Neural progenitor cell (in vitro differentiated cells): ENCODE measurements at regions not wholly inside any gene's neighbourhood (a gene's known extent, or its start where the extent isn't known, plus 50 kb on each side); places are given as distances from the start of the nearest gene placed in this dataset.

Experiments used
- DNase-seq: peaks from one replicate; pipeline ENCODE4 v3.0.0-alpha.2; 2016; ENCODE audit warnings: low spot score
- H2AFZ ChIP-seq: fragments of 200-600 bp; sonication (generic); replicated peaks from 2 replicates; pipeline ENCODE4 v1.6.1; 2016; ENCODE audit warnings: antibody characterized with exemption
- H3F3A ChIP-seq: fragments of 200-600 bp; sonication (generic); 2 replicates; pipeline ENCODE4 v1.6.1; 2016; ENCODE audit warnings: antibody characterized with exemption, low read depth
- H3K27ac ChIP-seq: fragments of 200-600 bp; sonication (generic); 2 replicates; pipeline ENCODE4 v1.5.1; 2016; ENCODE audit warnings: mild to moderate bottlenecking
- H3K27me3 ChIP-seq: fragments of 200-600 bp; sonication (generic); 2 replicates; pipeline ENCODE4 v1.6.1; 2016; ENCODE audit warnings: mild to moderate bottlenecking, moderate library complexity
- H3K36me3 ChIP-seq: fragments of 200-600 bp; sonication (generic); 2 replicates; pipeline ENCODE4 v1.5.1; 2016
- H3K4me1 ChIP-seq: fragments of 200-600 bp; sonication (generic); 2 replicates; pipeline ENCODE4 v1.6.1; 2016; ENCODE audit warnings: mixed run types
- H3K4me2 ChIP-seq: fragments of 200-600 bp; sonication (generic); 2 replicates; pipeline ENCODE4 v1.6.1; 2016
- H3K4me3 ChIP-seq: fragments of 200-600 bp; sonication (generic); 2 replicates; pipeline ENCODE4 v1.5.1; 2016
- H3K79me2 ChIP-seq: fragments of 200-600 bp; sonication (generic); 2 replicates; pipeline ENCODE4 v1.6.1; 2016; ENCODE audit warnings: low read depth
- H3K9ac ChIP-seq: fragments of 200-600 bp; sonication (generic); 2 replicates; pipeline ENCODE4 v1.6.1; 2016
- H3K9me3 ChIP-seq: fragments of 200-600 bp; sonication (generic); 2 replicates; pipeline ENCODE4 v1.5.1; 2016; ENCODE audit warnings: low read depth
- H4K20me1 ChIP-seq: fragments of 200-600 bp; sonication (generic); 2 replicates; pipeline ENCODE4 v1.6.1; 2016; ENCODE audit warnings: low read depth
- H3K27ac Mint-ChIP-seq: 3 replicates; pipeline ENCODE4 v1.8.0; 2021; ENCODE audit warnings: mixed read lengths
- H3K27me3 Mint-ChIP-seq: 2 replicates; pipeline ENCODE4 v1.8.0; 2022; ENCODE audit warnings: low read depth, mild to moderate bottlenecking, inconsistent platforms, moderate library complexity, mixed read lengths; ENCODE audit not compliant: insufficient read depth
- H3K36me3 Mint-ChIP-seq: 3 replicates; pipeline ENCODE4 v1.8.0; 2021; ENCODE audit warnings: mixed read lengths
- H3K4me1 Mint-ChIP-seq: 3 replicates; pipeline ENCODE4 v1.8.0; 2021; ENCODE audit warnings: mixed read lengths
- H3K4me3 Mint-ChIP-seq: 3 replicates; pipeline ENCODE4 v1.8.0; 2021; ENCODE audit warnings: mild to moderate bottlenecking, moderate library complexity, mixed read lengths
- H3K9me3 Mint-ChIP-seq: 3 replicates; pipeline ENCODE4 v1.8.0; 2020; ENCODE audit warnings: mixed read lengths
- EZH2 ChIP-seq: fragments of 200-600 bp; sonication (generic); IDR thresholded peaks from 2 replicates; pipeline ENCODE4 v1.6.1; 2017; ENCODE audit warnings: antibody characterized with exemption, mild to moderate bottlenecking, moderate library complexity
- EZH2phosphoT487 ChIP-seq: fragments of 200-600 bp; sonication (generic); IDR thresholded peaks from 2 replicates; pipeline ENCODE4 v1.6.1; 2017; ENCODE audit warnings: antibody characterized with exemption
- TF ChIP-seq, protein P1 (sequence below): fragments of 200-600 bp; sonication (generic); IDR thresholded peaks from 2 replicates; pipeline ENCODE4 v1.5.1; 2017; ENCODE audit warnings: antibody characterized with exemption, mild to moderate bottlenecking

DNA sequence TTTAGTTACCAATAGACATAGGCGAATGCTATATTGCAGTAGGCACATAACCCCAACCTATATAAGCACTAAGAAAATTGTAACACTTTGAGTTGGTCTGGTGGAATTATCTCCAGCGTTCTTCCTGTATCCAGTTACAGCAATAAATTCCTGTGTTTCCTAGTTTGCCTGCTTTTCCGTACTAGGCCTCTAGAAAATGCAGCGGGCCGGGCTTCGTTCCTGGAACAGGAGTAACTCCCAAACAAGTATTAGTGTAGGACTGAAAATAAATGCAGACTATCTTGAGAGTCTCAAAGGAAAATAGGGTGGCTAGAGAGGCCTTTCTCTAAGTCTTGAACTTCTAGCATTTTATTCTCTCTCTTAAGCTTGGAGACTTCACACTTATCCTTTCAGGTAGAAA, 159.8 kb downstream of the OR13H1 start:
- no peak for DNase-seq
- Histone ChIP-seq H3F3A (no peaks in the 10 kb centered on the region), H3K36me3 (peaks cover 7% of the 10 kb centered on the region), H3K9me3 (no peaks in the 10 kb centered on the region), H3K9ac (no peak overlapping the region), H4K20me1 (no peaks in the 10 kb centered on the region), H3K27me3 (no peaks in the 10 kb centered on the region), H3K4me1 (no peaks in the 10 kb centered on the region), H3K79me2 (no peaks in the 10 kb centered on the region), H3K4me3 (no peak overlapping the region), H3K4me2 (no peak overlapping the region), H3K27ac (no peak overlapping the region), H2AFZ (no peak overlapping the region)
- Mint-ChIP-seq H3K27me3 (no peaks in the 10 kb centered on the region), H3K4me3 (no peak overlapping the region), H3K4me1 (no peaks in the 10 kb centered on the region), H3K36me3 (peaks cover 57% of the 10 kb centered on the region), H3K27ac (no peak overlapping the region), H3K9me3 (peaks cover 14% of the 10 kb centered on the region)
- TF ChIP-seq, protein P1, sequence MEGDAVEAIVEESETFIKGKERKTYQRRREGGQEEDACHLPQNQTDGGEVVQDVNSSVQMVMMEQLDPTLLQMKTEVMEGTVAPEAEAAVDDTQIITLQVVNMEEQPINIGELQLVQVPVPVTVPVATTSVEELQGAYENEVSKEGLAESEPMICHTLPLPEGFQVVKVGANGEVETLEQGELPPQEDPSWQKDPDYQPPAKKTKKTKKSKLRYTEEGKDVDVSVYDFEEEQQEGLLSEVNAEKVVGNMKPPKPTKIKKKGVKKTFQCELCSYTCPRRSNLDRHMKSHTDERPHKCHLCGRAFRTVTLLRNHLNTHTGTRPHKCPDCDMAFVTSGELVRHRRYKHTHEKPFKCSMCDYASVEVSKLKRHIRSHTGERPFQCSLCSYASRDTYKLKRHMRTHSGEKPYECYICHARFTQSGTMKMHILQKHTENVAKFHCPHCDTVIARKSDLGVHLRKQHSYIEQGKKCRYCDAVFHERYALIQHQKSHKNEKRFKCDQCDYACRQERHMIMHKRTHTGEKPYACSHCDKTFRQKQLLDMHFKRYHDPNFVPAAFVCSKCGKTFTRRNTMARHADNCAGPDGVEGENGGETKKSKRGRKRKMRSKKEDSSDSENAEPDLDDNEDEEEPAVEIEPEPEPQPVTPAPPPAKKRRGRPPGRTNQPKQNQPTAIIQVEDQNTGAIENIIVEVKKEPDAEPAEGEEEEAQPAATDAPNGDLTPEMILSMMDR, result no peak
- TF ChIP-seq EZH2 (no peak), EZH2phosphoT487 (no peak)

DNA sequence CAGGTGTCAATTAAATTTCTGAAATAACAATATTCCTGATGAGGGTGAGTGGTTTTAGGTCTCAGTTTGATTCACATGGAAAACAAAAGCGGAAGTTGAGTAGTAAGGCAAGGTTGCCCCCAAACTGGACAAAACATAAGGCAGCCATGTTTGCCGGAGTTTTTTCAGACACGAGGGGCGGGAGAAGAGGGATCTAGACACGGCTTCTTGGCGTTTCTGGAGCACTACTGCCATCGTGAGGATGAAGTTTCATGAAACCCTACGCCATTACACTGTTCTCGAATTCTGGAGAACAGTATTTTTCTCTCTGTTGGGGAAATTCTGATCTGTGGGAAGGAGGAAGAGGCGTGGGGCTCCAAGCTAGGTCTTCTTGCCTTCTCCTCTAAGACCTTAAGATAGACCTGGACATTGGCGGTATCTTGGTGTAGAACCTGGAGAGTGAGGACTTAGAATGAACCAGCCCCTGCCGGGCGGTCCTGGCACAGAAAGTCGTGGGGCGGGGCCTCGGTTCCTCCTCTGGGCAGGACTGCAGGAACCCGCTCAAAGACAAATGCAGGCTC, 160.3 kb downstream of the OR13H1 start:
- peaks cover 58% of the 10 kb centered on the region for H3K36me3 Mint-ChIP-seq
- no peak overlapping the region for H3K4me3 Mint-ChIP-seq
- H2AFZ ChIP-seq, result no peak overlapping the region
- H3K27me3 ChIP-seq, result no peaks in the 10 kb centered on the region
- TF ChIP-seq EZH2phosphoT487, result no peak
- TF ChIP-seq, protein P1, result no peak
- TF ChIP-seq EZH2, result no peak
- no peaks in the 10 kb centered on the region for H3K79me2 ChIP-seq
- no peak for DNase-seq
- H3K4me1 ChIP-seq, result no peaks in the 10 kb centered on the region
- H4K20me1 ChIP-seq, result no peaks in the 10 kb centered on the region
- H3K4me3 ChIP-seq, result no peak overlapping the region
- H3F3A ChIP-seq, result no peaks in the 10 kb centered on the region
- no peak overlapping the region for H3K27ac Mint-ChIP-seq
- H3K4me2 ChIP-seq, result no peak overlapping the region
- H3K4me1 Mint-ChIP-seq, result no peaks in the 10 kb centered on the region
- H3K36me3 ChIP-seq, result peaks cover 7% of the 10 kb centered on the region
- no peaks in the 10 kb centered on the region for H3K27me3 Mint-ChIP-seq
- no peak overlapping the region for H3K27ac ChIP-seq
- no peak overlapping the region for H3K9ac ChIP-seq
- peaks cover 18% of the 10 kb centered on the region for H3K9me3 Mint-ChIP-seq
- H3K9me3 ChIP-seq, result peaks cover 5% of the 10 kb centered on the region

DNA sequence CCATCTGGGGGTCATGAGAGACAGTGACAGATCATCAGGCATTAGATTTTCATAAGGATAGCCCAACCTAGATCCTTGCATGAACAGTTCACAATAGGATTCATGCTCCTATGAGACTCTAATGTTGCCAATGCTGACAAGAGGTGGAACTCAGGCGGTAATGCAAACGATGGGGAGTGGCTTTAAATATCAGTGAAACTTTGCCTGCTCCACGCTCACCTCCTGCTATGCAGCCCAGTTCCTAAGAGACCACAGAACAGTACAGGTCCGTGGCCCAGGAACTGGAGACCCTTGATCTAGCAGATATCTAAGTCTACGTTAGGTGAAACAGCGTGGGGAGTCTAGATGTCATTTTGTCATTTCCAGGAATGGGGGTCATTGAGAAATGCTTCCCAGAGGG, 165.7 kb downstream of the OR13H1 start:
- Histone ChIP-seq H4K20me1 (no peaks in the 10 kb centered on the region), H2AFZ (no peak overlapping the region), H3K4me3 (no peak overlapping the region), H3F3A (no peaks in the 10 kb centered on the region), H3K27me3 (no peaks in the 10 kb centered on the region), H3K9me3 (peaks cover 6% of the 10 kb centered on the region), H3K4me2 (no peak overlapping the region), H3K79me2 (no peaks in the 10 kb centered on the region), H3K4me1 (no peaks in the 10 kb centered on the region), H3K27ac (no peak overlapping the region), H3K36me3 (peaks cover 3% of the 10 kb centered on the region), H3K9ac (no peak overlapping the region)
- H3K27me3 Mint-ChIP-seq, result peaks cover 3% of the 10 kb centered on the region
- no peak for DNase-seq
- no peak overlapping the region for H3K4me3 Mint-ChIP-seq
- H3K36me3 Mint-ChIP-seq, result peaks cover 79% of the 10 kb centered on the region
- H3K4me1 Mint-ChIP-seq, result no peaks in the 10 kb centered on the region
- no peak overlapping the region for H3K27ac Mint-ChIP-seq
- TF ChIP-seq, protein P1, result no peak
- no peak for TF ChIP-seq EZH2phosphoT487
- TF ChIP-seq EZH2, result no peak
- peaks cover 48% of the 10 kb centered on the region for H3K9me3 Mint-ChIP-seq
